Mesendoderm (in vitro differentiated cells): ENCODE measurements at regions not wholly inside any gene's neighbourhood (a gene's known extent, or its start where the extent isn't known, plus 50 kb on each side); places are given as distances from the start of the nearest gene placed in this dataset.
A peak's percentile ranks its signal among the peaks of the same experiment; 100 is the strongest.

Experiments
- DNase-seq: peaks from one replicate; pipeline ENCODE4 v3.0.0; 2013
- H2AK5ac ChIP-seq: 2 replicates; pipeline ENCODE4 v1.6.1; 2013; ENCODE audit warnings: low read length, inconsistent platforms
- H2BK120ac ChIP-seq: 2 replicates; pipeline ENCODE4 v1.6.1; 2013; ENCODE audit warnings: low read depth, mild to moderate bottlenecking, low read length, moderate library complexity, mixed read lengths
- H2BK15ac ChIP-seq: replicated peaks from 2 replicates; pipeline ENCODE4 v1.6.1; 2013; ENCODE audit warnings: low read depth, mild to moderate bottlenecking, moderate library complexity
- H2BK5ac ChIP-seq: 2 replicates; pipeline ENCODE4 v1.6.1; 2013; ENCODE audit warnings: low read length, inconsistent platforms
- H3K18ac ChIP-seq: 2 replicates; pipeline ENCODE4 v1.6.1; 2013; ENCODE audit warnings: mild to moderate bottlenecking, low read length, mixed read lengths
- H3K23ac ChIP-seq: one replicate; pipeline ENCODE4 v1.6.1; 2013; ENCODE audit warnings: low read length
- H3K27ac ChIP-seq: 2 replicates; pipeline ENCODE4 v1.5.1; 2013; ENCODE audit warnings: low read depth, mild to moderate bottlenecking, inconsistent platforms, low read length, moderate library complexity
- H3K27me3 ChIP-seq: 2 replicates; pipeline ENCODE4 v1.6.1; 2013; ENCODE audit warnings: low read length, control low read depth, mild to moderate bottlenecking, inconsistent platforms; ENCODE audit not compliant: insufficient read depth, poor library complexity
- H3K36me3 ChIP-seq: 2 replicates; pipeline ENCODE4 v1.6.1; 2013; ENCODE audit warnings: low read length, inconsistent platforms; ENCODE audit not compliant: control insufficient read depth, insufficient read depth
- H3K4ac ChIP-seq: one replicate; pipeline ENCODE4 v1.6.1; 2013; ENCODE audit warnings: low read depth, mild to moderate bottlenecking, low read length, moderate library complexity
- H3K4me1 ChIP-seq: 2 replicates; pipeline ENCODE4 v1.6.1; 2013; ENCODE audit warnings: low read depth, low read length, inconsistent platforms; ENCODE audit not compliant: control insufficient read depth
- H3K4me2 ChIP-seq: 2 replicates; pipeline ENCODE4 v1.6.1; 2013; ENCODE audit warnings: low read length
- H3K4me3 ChIP-seq: 2 replicates; pipeline ENCODE4 v1.5.1; 2013; ENCODE audit warnings: mild to moderate bottlenecking, low read length
- H3K56ac ChIP-seq: one replicate; pipeline ENCODE4 v1.6.1; 2013; ENCODE audit warnings: low read length
- H3K79me1 ChIP-seq: 2 replicates; pipeline ENCODE4 v1.6.1; 2013; ENCODE audit warnings: low read length, inconsistent platforms
- H3K79me2 ChIP-seq: 2 replicates; pipeline ENCODE4 v1.6.1; 2013; ENCODE audit warnings: mild to moderate bottlenecking, low read length; ENCODE audit not compliant: control insufficient read depth, insufficient read depth
- H3K9ac ChIP-seq: 2 replicates; pipeline ENCODE4 v1.6.1; 2013; ENCODE audit warnings: low read length, inconsistent platforms
- H4K5ac ChIP-seq: one replicate; pipeline ENCODE4 v1.6.1; 2013; ENCODE audit warnings: low read length
- H4K8ac ChIP-seq: one replicate; pipeline ENCODE4 v1.6.1; 2013; ENCODE audit warnings: low read depth, mild to moderate bottlenecking, control low read depth, low read length, moderate library complexity
- WGBS: extraction: QIAGEN DNeasy Blood & Tissue Kit; methylation state at CpG from one replicate; pipeline ENCODE4 v1.1.7; 2013; ENCODE audit warnings: low lambda C conversion rate, missing lambda C conversion rate; ENCODE audit not compliant: insufficient coverage; ENCODE audit errors: extremely low coverage; 5-methylcytosine and 5-hydroxymethylcytosine counted together

DNA sequence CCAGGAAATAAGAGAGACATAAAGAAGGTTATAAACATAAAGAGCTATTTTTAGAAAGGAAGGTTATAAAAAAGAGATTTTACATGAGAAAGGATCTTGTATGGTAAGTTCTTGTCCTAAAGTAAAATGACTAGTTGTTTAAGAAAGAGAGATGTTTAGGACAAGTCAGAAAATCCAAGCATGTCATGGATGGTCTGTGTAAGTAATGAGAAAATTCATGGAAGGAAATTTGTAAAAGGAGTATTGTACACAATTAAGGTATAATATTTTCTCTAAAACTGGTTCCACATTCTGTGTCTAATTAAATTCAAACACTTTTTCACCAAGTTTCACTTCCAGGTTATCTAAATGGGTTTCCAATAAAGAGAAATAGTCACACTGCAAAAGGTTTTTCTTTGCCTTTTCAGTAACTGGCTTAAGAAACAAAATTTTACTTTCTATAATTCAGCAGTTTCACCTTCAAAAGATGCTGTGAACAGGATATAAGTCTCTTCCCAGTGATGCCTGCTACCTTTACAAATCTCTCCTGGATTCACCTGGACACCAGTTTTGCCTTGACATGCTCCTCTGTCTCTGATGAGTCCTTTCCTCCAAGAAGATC is 455.7 kb downstream of the ZIC1 start:
- no peak overlapping the region for H3K18ac ChIP-seq
- H3K4me2 ChIP-seq, result no peak overlapping the region
- H3K9ac ChIP-seq, result no peak overlapping the region
- H4K5ac ChIP-seq, result no peak overlapping the region
- H3K23ac ChIP-seq, result no peak overlapping the region
- H3K27me3 ChIP-seq, result no peaks in the 10 kb centered on the region
- no peak overlapping the region for H3K56ac ChIP-seq
- DNase-seq, result peak; percentile 65
- H3K79me1 ChIP-seq, result no peaks in the 10 kb centered on the region
- H3K36me3 ChIP-seq, result no peaks in the 10 kb centered on the region
- H4K8ac ChIP-seq, result no peak overlapping the region
- no peak overlapping the region for H2BK15ac ChIP-seq
- no peak overlapping the region for H2BK120ac ChIP-seq
- no peak overlapping the region for H2BK5ac ChIP-seq
- no peak overlapping the region for H3K4ac ChIP-seq
- no peaks in the 10 kb centered on the region for H3K4me1 ChIP-seq
- H2AK5ac ChIP-seq, result no peak overlapping the region
- no peaks in the 10 kb centered on the region for H3K79me2 ChIP-seq
- H3K27ac ChIP-seq, result no peak overlapping the region
- no peak overlapping the region for H3K4me3 ChIP-seq

DNA sequence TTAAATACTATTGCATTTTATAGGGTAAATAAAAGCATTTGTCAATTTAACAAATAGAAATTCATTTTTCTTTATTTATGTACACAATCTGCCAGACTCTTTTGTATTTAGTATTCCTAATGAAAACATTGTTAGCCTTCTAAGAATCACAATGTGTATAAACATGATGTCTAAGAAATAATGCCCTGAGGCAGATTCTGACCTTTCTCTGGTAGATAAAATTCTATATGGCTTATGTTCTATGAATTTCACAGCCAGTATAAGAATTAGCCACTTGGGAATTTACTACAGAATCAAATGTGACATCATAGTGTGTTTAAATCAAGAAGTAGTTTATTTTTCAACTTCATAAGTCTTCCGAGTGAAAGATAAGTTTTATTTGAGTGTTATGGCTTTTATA is 457.4 kb downstream of the ZIC1 start:
- no peak overlapping the region for H2BK15ac ChIP-seq
- H4K8ac ChIP-seq, result no peak overlapping the region
- H2BK5ac ChIP-seq, result no peak overlapping the region
- no peak overlapping the region for H3K56ac ChIP-seq
- H3K36me3 ChIP-seq, result no peaks in the 10 kb centered on the region
- no peak overlapping the region for H3K18ac ChIP-seq
- DNase-seq, result no peak
- no peak overlapping the region for H3K27ac ChIP-seq
- no peak overlapping the region for H2BK120ac ChIP-seq
- no peak overlapping the region for H3K4me2 ChIP-seq
- H3K79me1 ChIP-seq, result no peaks in the 10 kb centered on the region
- no peak overlapping the region for H3K4me3 ChIP-seq
- H3K4me1 ChIP-seq, result no peaks in the 10 kb centered on the region
- WGBS, result no CpG with 5 or more reads among the region's 1 CpG
- H3K23ac ChIP-seq, result no peak overlapping the region
- no peaks in the 10 kb centered on the region for H3K79me2 ChIP-seq
- H2AK5ac ChIP-seq, result no peak overlapping the region
- H3K27me3 ChIP-seq, result no peaks in the 10 kb centered on the region
- H3K4ac ChIP-seq, result no peak overlapping the region
- H3K9ac ChIP-seq, result no peak overlapping the region
- no peak overlapping the region for H4K5ac ChIP-seq

DNA sequence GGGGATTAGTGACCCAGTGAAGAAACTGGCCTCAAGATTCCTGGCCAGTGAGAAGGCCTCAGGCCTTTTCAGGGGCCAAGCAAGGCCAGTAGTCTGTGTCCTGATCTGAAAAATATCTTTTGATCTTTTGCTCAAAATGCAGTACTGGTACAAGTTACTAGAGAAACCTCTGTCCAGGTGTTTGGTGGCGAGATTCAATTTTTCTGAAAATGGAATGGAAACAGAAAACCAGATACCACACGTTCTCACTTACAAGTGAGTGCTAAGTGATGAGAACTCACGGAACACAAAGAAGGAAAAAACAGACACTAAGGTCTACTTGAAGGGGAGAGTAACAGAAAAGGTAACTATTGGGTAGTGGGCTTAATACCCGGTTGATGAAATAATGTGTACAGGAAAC is 463.4 kb downstream of the ZIC1 start:
- no peaks in the 10 kb centered on the region for H3K79me2 ChIP-seq
- H3K18ac ChIP-seq, result no peak overlapping the region
- H4K5ac ChIP-seq, result no peak overlapping the region
- no peak overlapping the region for H3K4me3 ChIP-seq
- no peak for DNase-seq
- no peak overlapping the region for H3K9ac ChIP-seq
- no peak overlapping the region for H3K27ac ChIP-seq
- no peak overlapping the region for H2BK120ac ChIP-seq
- no peak overlapping the region for H2BK5ac ChIP-seq
- no peak overlapping the region for H3K4me2 ChIP-seq
- no peaks in the 10 kb centered on the region for H3K4me1 ChIP-seq
- H4K8ac ChIP-seq, result no peak overlapping the region
- no peaks in the 10 kb centered on the region for H3K79me1 ChIP-seq
- no peak overlapping the region for H2BK15ac ChIP-seq
- WGBS, result no CpG with 5 or more reads among the region's 4 CpGs
- H3K27me3 ChIP-seq, result no peaks in the 10 kb centered on the region
- no peak overlapping the region for H3K4ac ChIP-seq
- no peaks in the 10 kb centered on the region for H3K36me3 ChIP-seq
- no peak overlapping the region for H2AK5ac ChIP-seq
- H3K23ac ChIP-seq, result no peak overlapping the region
- H3K56ac ChIP-seq, result no peak overlapping the region

DNA sequence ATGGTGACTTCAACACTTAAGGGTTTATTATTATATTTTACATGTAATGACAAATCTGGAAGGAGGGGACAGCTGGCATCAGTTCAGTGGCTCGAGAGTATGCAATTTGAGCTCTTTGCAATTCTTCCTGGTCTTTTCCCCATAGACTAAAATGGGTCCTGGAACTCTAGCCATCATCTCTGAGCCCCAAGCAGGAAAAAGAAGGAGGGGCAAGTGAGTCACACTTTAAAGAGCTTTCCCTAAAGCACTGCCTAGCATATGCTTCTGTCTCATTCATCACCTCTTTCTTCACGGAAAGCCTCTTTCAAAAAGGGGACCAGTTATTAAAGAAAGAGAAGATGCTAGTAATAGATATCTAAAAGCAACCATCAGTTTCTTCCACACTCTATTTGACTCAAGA is 466.3 kb downstream of the ZIC1 start:
- no CpG with 5 or more reads among the region's 2 CpGs for WGBS
- no peak for DNase-seq
- no peak overlapping the region for H2BK15ac ChIP-seq
- H3K9ac ChIP-seq, result no peak overlapping the region
- no peaks in the 10 kb centered on the region for H3K79me2 ChIP-seq
- H3K36me3 ChIP-seq, result no peaks in the 10 kb centered on the region
- no peak overlapping the region for H3K4me2 ChIP-seq
- H2BK120ac ChIP-seq, result no peak overlapping the region
- H4K5ac ChIP-seq, result no peak overlapping the region
- no peaks in the 10 kb centered on the region for H3K4me1 ChIP-seq
- no peaks in the 10 kb centered on the region for H3K27me3 ChIP-seq
- H3K23ac ChIP-seq, result no peak overlapping the region
- H2AK5ac ChIP-seq, result no peak overlapping the region
- H3K18ac ChIP-seq, result no peak overlapping the region
- H3K79me1 ChIP-seq, result no peaks in the 10 kb centered on the region
- no peak overlapping the region for H3K4ac ChIP-seq
- no peak overlapping the region for H2BK5ac ChIP-seq
- no peak overlapping the region for H3K4me3 ChIP-seq
- H3K27ac ChIP-seq, result no peak overlapping the region
- H4K8ac ChIP-seq, result no peak overlapping the region
- no peak overlapping the region for H3K56ac ChIP-seq

DNA sequence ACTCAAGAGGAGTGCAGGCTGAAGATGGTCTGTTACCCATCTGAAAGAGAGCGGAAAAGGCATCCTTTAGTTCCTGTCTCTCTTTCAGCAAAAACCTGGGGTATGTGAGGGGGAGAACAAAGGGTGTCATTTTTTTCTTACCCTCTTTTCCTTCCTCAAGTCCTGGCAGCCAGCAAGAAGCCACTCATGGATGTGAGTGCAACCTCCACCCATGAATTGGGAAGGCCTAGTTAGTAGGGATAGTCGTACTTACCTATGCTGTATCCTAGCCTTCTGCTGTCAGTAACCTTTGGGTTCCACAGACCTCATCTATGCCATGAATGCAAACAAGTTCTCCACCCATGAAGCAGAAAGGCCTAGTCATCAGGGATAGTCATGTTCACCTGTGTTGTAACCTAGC is 472.8 kb downstream of the ZIC1 start:
- H3K56ac ChIP-seq, result no peak overlapping the region

DNA sequence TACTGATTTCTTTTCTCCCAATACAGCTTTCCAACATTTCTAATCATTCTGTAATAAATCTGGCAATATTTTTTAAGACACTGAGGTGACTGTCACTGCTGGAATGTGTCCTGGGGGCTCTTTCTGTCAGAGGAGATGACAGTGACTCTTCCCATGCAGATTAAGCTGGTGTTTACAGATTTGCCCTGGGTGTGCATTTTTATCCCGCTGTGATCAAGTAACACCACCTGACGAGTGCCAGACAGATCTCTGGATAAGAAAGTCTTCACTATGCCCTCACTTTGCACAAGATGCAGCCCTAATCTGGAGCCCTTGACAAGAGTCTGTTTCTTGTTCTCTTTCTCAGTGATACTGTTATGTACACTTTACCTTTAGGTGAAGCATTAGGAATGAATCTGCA is 477.7 kb downstream of the ZIC1 start:
- no peak overlapping the region for H3K18ac ChIP-seq
- no peak overlapping the region for H3K4me3 ChIP-seq
- H3K36me3 ChIP-seq, result no peaks in the 10 kb centered on the region
- H3K79me1 ChIP-seq, result no peaks in the 10 kb centered on the region
- H4K5ac ChIP-seq, result no peak overlapping the region
- H2AK5ac ChIP-seq, result no peak overlapping the region
- H2BK15ac ChIP-seq, result no peak overlapping the region
- no peak overlapping the region for H2BK5ac ChIP-seq
- no peak overlapping the region for H3K4me2 ChIP-seq
- no peak overlapping the region for H3K27ac ChIP-seq
- H3K4ac ChIP-seq, result no peak overlapping the region
- no peak overlapping the region for H4K8ac ChIP-seq
- H2BK120ac ChIP-seq, result no peak overlapping the region
- H3K9ac ChIP-seq, result no peak overlapping the region
- DNase-seq, result peak; percentile 94
- no CpG with 5 or more reads among the region's 2 CpGs for WGBS
- H3K56ac ChIP-seq, result no peak overlapping the region
- no peaks in the 10 kb centered on the region for H3K27me3 ChIP-seq
- H3K79me2 ChIP-seq, result no peaks in the 10 kb centered on the region
- no peak overlapping the region for H3K23ac ChIP-seq
- H3K4me1 ChIP-seq, result no peaks in the 10 kb centered on the region

More for the DNA sequence above, 472.8 kb downstream of the ZIC1 start:
- Histone ChIP-seq H4K8ac (no peak overlapping the region), H3K27ac (no peak overlapping the region), H2BK15ac (no peak overlapping the region), H3K27me3 (no peaks in the 10 kb centered on the region), H3K4ac (no peak overlapping the region), H2BK5ac (no peak overlapping the region), H3K18ac (no peak overlapping the region), H3K4me2 (no peak overlapping the region), H3K9ac (no peak overlapping the region), H3K79me2 (no peaks in the 10 kb centered on the region), H3K36me3 (no peaks in the 10 kb centered on the region), H2BK120ac (no peak overlapping the region), H3K4me3 (peak overlapping the region; percentile 11), H4K5ac (no peak overlapping the region), H2AK5ac (no peak overlapping the region), H3K79me1 (no peaks in the 10 kb centered on the region), H3K23ac (no peak overlapping the region), H3K4me1 (no peaks in the 10 kb centered on the region)
- DNase-seq, result peak; percentile 38
- WGBS, result no CpG with 5 or more reads among the region's 2 CpGs
